Central memory CD8-positive, alpha-beta T cell (primary cell): ENCODE measurements at regions not wholly inside any gene's neighbourhood (a gene's known extent, or its start where the extent isn't known, plus 50 kb on each side); places are given as distances from the start of the nearest gene placed in this dataset.

Source experiments
- ATAC-seq: fragments of 150-1000 bp; cut with Tn5 transposase; replicated peaks from 2 replicates; pipeline ENCODE4 v1.10.0; 2022; ENCODE audit warnings: mild to moderate bottlenecking, moderate FRiP score, moderate number of reproducible peaks; ENCODE audit not compliant: poor library complexity, severe bottlenecking; ENCODE audit errors: extremely low read depth
- DNase-seq, 2 donors: peaks; one replicate each; pipeline ENCODE4 v3.0.0; 2021; ENCODE audit warnings: low spot score in 2 of 2
- H3K27ac Mint-ChIP-seq: one replicate; pipeline ENCODE4 v1.8.0; 2022; ENCODE audit warnings: low read depth, mild to moderate bottlenecking, moderate library complexity, mixed read lengths
- H3K27me3 Mint-ChIP-seq: one replicate; pipeline ENCODE4 v1.8.0; 2022; ENCODE audit warnings: mixed read lengths
- H3K36me3 Mint-ChIP-seq: one replicate; pipeline ENCODE4 v1.8.0; 2022; ENCODE audit warnings: mild to moderate bottlenecking, moderate library complexity, mixed read lengths; ENCODE audit not compliant: insufficient read depth
- H3K4me1 Mint-ChIP-seq: one replicate; pipeline ENCODE4 v1.8.0; 2022; ENCODE audit warnings: mixed read lengths
- H3K4me3 Mint-ChIP-seq: one replicate; pipeline ENCODE4 v1.8.0; 2022; ENCODE audit warnings: mild to moderate bottlenecking, moderate library complexity, mixed read lengths
- H3K9me3 Mint-ChIP-seq: one replicate; pipeline ENCODE4 v1.8.0; 2022; ENCODE audit warnings: mixed read lengths

DNA sequence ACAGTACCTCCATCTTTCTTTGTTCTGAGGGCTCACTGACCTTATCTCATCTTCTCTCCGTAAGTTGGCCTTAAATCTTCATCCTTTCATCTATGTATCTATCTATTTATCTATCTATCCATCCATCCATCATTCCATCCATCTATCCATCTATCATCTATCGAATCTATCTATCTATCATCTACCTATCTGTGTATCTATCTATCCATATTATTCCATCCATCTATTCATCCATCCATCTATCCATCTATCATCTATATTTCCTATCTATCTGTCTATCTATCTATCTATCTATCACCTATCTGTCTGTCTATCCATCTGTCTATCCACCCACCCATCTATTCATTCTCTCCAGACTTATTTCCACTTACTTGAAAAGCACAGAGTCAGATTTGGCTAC lies 147.3 kb upstream of the PMEPA1 start:
- peak overlapping the region; percentile 1 for H3K4me3 Mint-ChIP-seq
- peak overlapping the region; percentile 3 for H3K27ac Mint-ChIP-seq
- ATAC-seq: no peak

GRCh38 chr20:57856658-57857057 lies 146.8 kb upstream of the PMEPA1 start:
- peak overlapping the region; percentile 3 for H3K27ac Mint-ChIP-seq
- no peaks in the 10 kb centered on the region for H3K27me3 Mint-ChIP-seq
- H3K9me3 Mint-ChIP-seq: no peaks in the 10 kb centered on the region
- H3K4me3 Mint-ChIP-seq: peak overlapping the region; percentile 1
- H3K36me3 Mint-ChIP-seq: peaks cover 1% of the 10 kb centered on the region
- DNase-seq (peak in 1 of 2 donors; percentile 21), ATAC-seq (peak; percentile 89)
- peaks cover 19% of the 10 kb centered on the region for H3K4me1 Mint-ChIP-seq

More for the DNA sequence above, 147.3 kb upstream of the PMEPA1 start:
- Mint-ChIP-seq H3K27me3 (no peaks in the 10 kb centered on the region), H3K9me3 (no peaks in the 10 kb centered on the region), H3K36me3 (peaks cover 1% of the 10 kb centered on the region), H3K4me1 (peaks cover 19% of the 10 kb centered on the region)
- no peak for DNase-seq

DNA sequence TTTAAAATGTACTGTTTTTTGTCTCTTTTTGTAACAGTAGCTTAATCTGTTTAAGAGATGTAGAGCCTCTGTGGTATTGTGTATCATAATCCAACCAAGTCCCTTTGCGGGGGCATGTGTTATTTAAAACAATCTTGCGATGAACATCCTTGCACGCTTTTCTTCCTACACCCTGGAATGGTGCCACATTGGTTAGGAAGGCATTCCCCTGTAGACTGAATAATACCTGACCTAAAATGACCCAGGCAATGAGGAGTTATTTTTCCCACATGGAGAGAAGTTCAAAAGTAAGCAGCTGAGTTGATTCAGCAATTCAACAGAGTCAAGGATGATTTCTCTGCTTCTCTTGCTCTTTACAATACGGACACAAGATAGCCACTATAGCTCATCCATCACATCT lies 142.0 kb upstream of the PMEPA1 start:
- Mint-ChIP-seq H3K36me3 (no peaks in the 10 kb centered on the region), H3K27me3 (no peaks in the 10 kb centered on the region), H3K27ac (no peak overlapping the region), H3K4me1 (peaks cover 6% of the 10 kb centered on the region), H3K4me3 (no peak overlapping the region), H3K9me3 (no peaks in the 10 kb centered on the region)
- ATAC-seq (no peak), DNase-seq (no peak)

- no peak for ATAC-seq
- no peaks in the 10 kb centered on the region for H3K36me3 Mint-ChIP-seq
- no peak overlapping the region for H3K27ac Mint-ChIP-seq
- no peaks in the 10 kb centered on the region for H3K9me3 Mint-ChIP-seq
- no peaks in the 10 kb centered on the region for H3K27me3 Mint-ChIP-seq
- H3K4me3 Mint-ChIP-seq: no peak overlapping the region
- H3K4me1 Mint-ChIP-seq: peaks cover 5% of the 10 kb centered on the region
- DNase-seq: no peak
Measured at GRCh38 chr20:57851025-57851682, 141.3 kb upstream of the PMEPA1 start.

DNA sequence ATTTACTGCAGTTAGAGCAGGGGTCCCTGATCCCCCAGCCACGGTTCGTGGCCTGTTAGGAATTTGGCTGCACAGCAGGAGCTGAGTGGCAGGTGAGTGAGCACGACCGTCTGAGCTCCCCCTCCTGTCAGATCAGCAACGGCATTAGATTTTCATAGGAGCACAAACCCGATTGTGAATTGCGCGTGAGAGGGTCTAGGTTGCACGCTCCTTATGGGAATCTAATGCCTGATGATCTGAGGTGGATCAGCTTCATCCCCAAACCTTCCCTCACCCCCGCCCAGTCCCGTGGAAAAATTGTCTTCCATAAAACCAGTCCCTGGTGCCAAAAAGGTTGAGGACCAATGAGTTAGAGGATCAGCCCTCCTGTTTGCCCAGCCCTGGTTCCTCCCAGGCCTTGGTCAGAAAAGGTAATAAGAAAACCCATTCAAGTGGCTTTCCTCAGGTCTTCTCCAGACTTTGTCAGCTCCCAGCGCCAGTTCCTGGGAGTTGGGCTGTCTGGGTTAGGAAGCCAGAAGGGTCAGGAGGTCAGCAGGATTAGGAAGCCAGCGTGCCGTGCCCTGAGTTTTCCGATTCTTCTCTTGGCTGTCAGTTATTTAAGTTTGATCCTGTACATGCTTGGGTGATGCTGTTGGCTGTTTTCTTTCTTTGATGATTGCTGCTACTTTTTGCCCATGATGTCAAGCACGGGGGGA lies 139.9 kb upstream of the PMEPA1 start:
- peaks cover 5% of the 10 kb centered on the region for H3K4me1 Mint-ChIP-seq
- no peaks in the 10 kb centered on the region for H3K36me3 Mint-ChIP-seq
- no peak overlapping the region for H3K4me3 Mint-ChIP-seq
- no peaks in the 10 kb centered on the region for H3K9me3 Mint-ChIP-seq
- no peak overlapping the region for H3K27ac Mint-ChIP-seq
- no peak for DNase-seq
- no peak for ATAC-seq
- no peaks in the 10 kb centered on the region for H3K27me3 Mint-ChIP-seq

GRCh38 chr20:57849121-57849520 lies 139.3 kb upstream of the PMEPA1 start:
- DNase-seq: no peak
- Mint-ChIP-seq H3K9me3 (no peaks in the 10 kb centered on the region), H3K4me3 (no peak overlapping the region), H3K4me1 (peaks cover 5% of the 10 kb centered on the region), H3K27me3 (no peaks in the 10 kb centered on the region), H3K36me3 (no peaks in the 10 kb centered on the region), H3K27ac (no peak overlapping the region)
- ATAC-seq: no peak

GRCh38 chr20:57848282-57848681 lies 138.5 kb upstream of the PMEPA1 start:
- DNase-seq (no peak), ATAC-seq (no peak)
- Mint-ChIP-seq H3K36me3 (no peaks in the 10 kb centered on the region), H3K4me3 (no peak overlapping the region), H3K9me3 (no peaks in the 10 kb centered on the region), H3K27ac (no peak overlapping the region), H3K4me1 (peaks cover 5% of the 10 kb centered on the region), H3K27me3 (no peaks in the 10 kb centered on the region)

DNA sequence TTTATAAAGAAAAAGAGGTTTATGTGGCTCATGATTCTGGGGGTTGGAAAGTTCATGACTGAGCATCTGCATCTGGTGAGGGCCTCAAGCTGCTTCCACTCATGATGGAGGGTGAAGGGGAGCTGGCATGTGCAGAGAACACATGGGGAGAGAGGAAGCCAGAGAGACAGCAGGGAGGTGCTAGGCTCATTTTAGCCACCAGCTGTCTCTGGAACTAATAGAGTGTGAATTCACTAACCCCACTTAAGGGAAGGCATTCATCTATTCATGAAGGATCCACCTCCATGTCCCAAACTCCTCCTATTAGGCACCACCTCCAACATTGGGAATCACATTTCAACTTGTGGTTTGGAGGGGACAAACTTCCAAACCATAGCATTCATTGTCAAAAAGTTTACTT lies 137.3 kb upstream of the PMEPA1 start:
- DNase-seq (no peak), ATAC-seq (no peak)
- no peak overlapping the region for H3K4me3 Mint-ChIP-seq
- H3K27me3 Mint-ChIP-seq: no peaks in the 10 kb centered on the region
- H3K36me3 Mint-ChIP-seq: no peaks in the 10 kb centered on the region
- H3K27ac Mint-ChIP-seq: no peak overlapping the region
- H3K4me1 Mint-ChIP-seq: peaks cover 5% of the 10 kb centered on the region
- no peaks in the 10 kb centered on the region for H3K9me3 Mint-ChIP-seq

DNA sequence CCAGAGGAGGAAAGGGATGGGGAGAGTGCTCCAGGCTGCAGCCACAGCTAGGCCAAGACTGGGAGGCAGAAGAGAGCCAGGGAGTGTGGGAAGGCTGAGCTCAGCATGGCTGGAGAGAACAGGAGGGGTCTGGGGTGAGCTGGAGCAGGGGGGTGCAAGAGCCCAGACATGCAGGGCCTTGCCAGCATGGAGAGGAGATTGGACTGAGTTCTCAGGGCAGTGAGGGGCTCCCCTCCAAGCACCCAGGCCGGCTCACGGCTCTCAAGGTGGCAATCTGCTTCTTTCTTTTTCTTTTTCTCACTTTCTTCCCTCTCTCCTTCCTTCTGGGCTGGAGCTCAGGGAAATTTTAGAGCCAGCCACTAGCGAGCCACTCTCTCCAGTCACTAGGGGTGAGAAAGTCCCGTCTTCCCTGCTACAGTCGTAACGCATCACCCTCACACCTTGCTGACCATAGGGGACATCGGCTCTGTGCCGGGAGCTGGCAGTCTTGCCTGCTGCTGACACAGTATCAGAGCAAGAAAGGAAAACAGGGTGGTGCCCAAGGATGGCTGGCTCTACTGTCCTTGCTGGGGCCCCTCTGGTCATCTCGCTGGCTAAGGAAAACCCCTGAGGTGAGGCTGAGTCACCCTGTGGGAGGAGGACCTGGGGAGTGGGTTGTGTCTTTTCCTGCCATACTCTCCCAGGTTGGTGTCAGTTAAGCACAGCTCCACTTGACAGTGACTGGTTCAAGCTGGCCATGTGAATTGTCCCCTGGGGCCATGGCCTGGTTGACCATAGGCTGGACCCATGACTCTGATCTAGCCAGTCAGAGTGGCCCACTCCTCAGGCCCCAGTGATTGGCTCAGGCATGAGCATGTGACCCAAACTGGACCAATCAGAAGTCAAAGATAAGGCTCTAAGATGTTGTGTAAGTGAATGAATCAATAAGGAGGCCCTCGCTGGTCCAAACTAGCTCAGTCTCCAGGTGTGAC lies 135.1 kb upstream of the PMEPA1 start:
- H3K27me3 Mint-ChIP-seq: no peaks in the 10 kb centered on the region
- no peaks in the 10 kb centered on the region for H3K36me3 Mint-ChIP-seq
- H3K4me3 Mint-ChIP-seq: no peak overlapping the region
- no peaks in the 10 kb centered on the region for H3K9me3 Mint-ChIP-seq
- no peak for DNase-seq
- ATAC-seq: no peak
- peaks cover 5% of the 10 kb centered on the region for H3K4me1 Mint-ChIP-seq
- no peak overlapping the region for H3K27ac Mint-ChIP-seq

- no peaks in the 10 kb centered on the region for H3K9me3 Mint-ChIP-seq
- H3K4me3 Mint-ChIP-seq: no peak overlapping the region
- H3K27ac Mint-ChIP-seq: no peak overlapping the region
- H3K4me1 Mint-ChIP-seq: peaks cover 5% of the 10 kb centered on the region
- ATAC-seq (no peak), DNase-seq (no peak)
- no peaks in the 10 kb centered on the region for H3K27me3 Mint-ChIP-seq
- H3K36me3 Mint-ChIP-seq: no peaks in the 10 kb centered on the region
Measured at GRCh38 chr20:57843941-57844625, 134.3 kb upstream of the PMEPA1 start.

DNA sequence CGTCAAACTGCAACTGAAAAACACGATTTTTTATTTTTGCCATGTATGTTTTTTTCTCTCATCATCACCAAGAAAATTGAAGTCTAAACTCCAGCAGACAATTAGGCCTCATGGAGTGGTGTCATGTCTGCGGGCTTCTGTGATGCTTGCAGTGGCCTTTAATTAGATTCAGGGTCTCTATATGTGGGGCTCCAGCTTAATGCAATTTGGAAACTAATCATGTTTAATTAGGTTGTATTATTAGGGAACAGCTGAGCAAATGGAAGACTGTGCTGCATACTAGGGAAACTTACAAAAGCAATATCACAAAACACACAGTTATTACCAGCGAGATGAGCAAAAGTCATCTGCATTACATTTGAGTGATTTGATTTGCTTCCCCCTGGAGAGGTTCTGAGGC lies 132.9 kb upstream of the PMEPA1 start:
- DNase-seq (no peak), ATAC-seq (no peak)
- no peaks in the 10 kb centered on the region for H3K9me3 Mint-ChIP-seq

DNA sequence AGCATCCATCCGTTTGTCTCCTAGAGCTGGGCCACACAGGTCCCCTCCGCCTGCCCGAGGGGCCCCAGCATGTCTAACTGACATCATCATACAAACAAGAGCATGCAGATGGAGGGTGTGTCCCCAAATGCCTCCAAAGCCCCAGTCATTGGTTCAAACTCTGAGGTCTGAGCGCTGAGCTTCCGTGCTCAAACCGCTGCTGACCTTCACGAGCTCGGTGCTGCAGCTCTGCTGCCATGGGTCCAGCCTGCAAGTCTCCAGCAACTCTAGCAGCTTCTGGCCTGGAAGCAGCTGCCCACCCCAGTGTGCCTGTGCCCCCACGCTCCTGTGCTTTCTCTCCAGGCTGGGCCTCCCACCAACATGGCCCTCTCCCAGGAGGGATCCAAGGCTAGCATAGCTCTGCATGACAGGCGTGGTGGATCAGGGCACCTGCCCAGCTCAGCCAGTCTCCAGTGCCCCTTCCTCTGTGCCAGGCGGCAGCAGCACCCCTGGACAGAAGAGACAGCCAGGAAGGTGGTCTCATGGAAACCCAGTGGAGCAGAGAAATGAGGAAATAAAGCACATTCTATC lies 131.6 kb upstream of the PMEPA1 start:
- Mint-ChIP-seq H3K4me3 (no peak overlapping the region), H3K9me3 (no peaks in the 10 kb centered on the region), H3K27ac (no peak overlapping the region), H3K36me3 (no peaks in the 10 kb centered on the region), H3K4me1 (peaks cover 5% of the 10 kb centered on the region), H3K27me3 (no peaks in the 10 kb centered on the region)
- ATAC-seq: no peak
- DNase-seq: no peak

More for the DNA sequence above, 132.9 kb upstream of the PMEPA1 start:
- Mint-ChIP-seq H3K27me3 (no peaks in the 10 kb centered on the region), H3K4me1 (peaks cover 5% of the 10 kb centered on the region), H3K27ac (no peak overlapping the region), H3K4me3 (no peak overlapping the region), H3K36me3 (no peaks in the 10 kb centered on the region)
